A549 (cell line): ENCODE measurements at regions not wholly inside any gene's neighbourhood (a gene's known extent, or its start where the extent isn't known, plus 50 kb on each side); places are given as distances from the start of the nearest gene placed in this dataset.

Experiments
- ATAC-seq, 2 experiments: fragments of 200-7000 bp in 1 of 2; fragments of >200 bp in 1 of 2; cut with Nextera tagmentation in 1 of 2; cut with Tn5 transposase in 1 of 2; 3 replicates each; pipeline versions ENCODE4 v1.8.0 to v1.9.1; 2018 to 2020; ENCODE audit warnings: mild to moderate bottlenecking in 1 of 2, moderate library complexity in 1 of 2
- CTCF ChIA-PET: fragments of 300-600 bp; sonication (Branson Sonifier 250); formaldehyde crosslinking; extraction: SDS; loops from one replicate; lab custom pipeline; 2021; ENCODE audit warnings: antibody characterized with exemption, inconsistent platforms; lab: Yijun Ruan, JAX
- POLR2A ChIA-PET: fragments of 350-600 bp; formaldehyde crosslinking; extraction: SDS; loops from one replicate; lab custom pipeline; 2021; ENCODE audit warnings: antibody characterized with exemption, inconsistent platforms; lab: Yijun Ruan, JAX
- DNase-seq, 2 experiments: peaks; one replicate each; pipeline versions ENCODE4 v3.0.0 to v3.0.0-alpha.2; 2011 to 2016; ENCODE audit warnings: low read depth in 1 of 2, low spot score in 1 of 2
- FAIRE-seq: peaks from 2 replicates; lab custom pipeline; 2011; peaks lifted over from hg19 to GRCh38; lab: Jason Lieb, UNC
- H3K27ac ChIP-seq, 2 experiments: fragments of >200 bp; sonication (Bioruptor Twin); formaldehyde crosslinking; 3 replicates each; pipeline ENCODE4 v1.5.1; 2016 to 2017
- H3K4me1 ChIP-seq: fragments of >200 bp; sonication (Bioruptor Twin); formaldehyde crosslinking; 3 replicates; pipeline ENCODE4 v1.6.1; 2016
- H3K4me2 ChIP-seq: fragments of >200 bp; sonication (Bioruptor Twin); formaldehyde crosslinking; 3 replicates; pipeline ENCODE4 v1.6.1; 2016
- H3K4me3 ChIP-seq: fragments of >200 bp; sonication (Bioruptor Twin); formaldehyde crosslinking; 3 replicates; pipeline ENCODE4 v1.5.1; 2016
- H3K9me3 ChIP-seq: fragments of >200 bp; sonication (Bioruptor Twin); formaldehyde crosslinking; 3 replicates; pipeline ENCODE4 v1.6.1; 2016
- BHLHE40 ChIP-seq: IDR thresholded peaks from 2 replicates; pipeline ENCODE4 v1.6.1; 2012; ENCODE audit warnings: low read depth, low read length, inconsistent platforms
- CBX2 ChIP-seq: fragments of 200-600 bp; sonication (generic); IDR thresholded peaks from 2 replicates; pipeline ENCODE4 v1.6.1; 2016; ENCODE audit warnings: low read depth, mild to moderate bottlenecking, borderline replicate concordance
- CBX8 ChIP-seq: fragments of 200-600 bp; sonication (generic); IDR thresholded peaks from 2 replicates; pipeline ENCODE4 v1.6.1; 2016
- CHD2 ChIP-seq: fragments of 150-350 bp; IDR thresholded peaks from 2 replicates; pipeline ENCODE4 v1.6.1; 2014; ENCODE audit warnings: low read length; ENCODE audit not compliant: partially characterized antibody
- EHMT2 ChIP-seq: fragments of 200-600 bp; sonication (generic); IDR thresholded peaks from 2 replicates; pipeline ENCODE4 v1.6.1; 2016; ENCODE audit warnings: antibody characterized with exemption, low read depth, mild to moderate bottlenecking, moderate library complexity
- EP300 ChIP-seq, 2 experiments: fragments of >200 bp; sonication (Bioruptor Twin); formaldehyde crosslinking; IDR thresholded peaks; 2 replicates in 1 of 2; 3 replicates in 1 of 2; pipeline ENCODE4 v1.6.1; 2016 to 2017
- ESRRA ChIP-seq: fragments of 150-350 bp; IDR thresholded peaks from 2 replicates; pipeline ENCODE4 v1.6.1; 2014; ENCODE audit warnings: mild to moderate bottlenecking, low read length, borderline replicate concordance
- FOSL2 ChIP-seq, 2 experiments: fragments of 450-650 bp in 1 of 2; fragments of >200 bp in 1 of 2; sonication (Bioruptor Twin) in 1 of 2; formaldehyde crosslinking; IDR thresholded peaks; 2 replicates each; pipeline versions ENCODE4 v1.5.0 to v1.6.1; 2016 to 2020; ENCODE audit warnings: mild to moderate bottlenecking in 1 of 2, moderate library complexity in 1 of 2
- HDAC2 ChIP-seq: fragments of 200-600 bp; sonication (generic); IDR thresholded peaks from 2 replicates; pipeline ENCODE4 v1.6.1; 2016
- HEYL ChIP-seq: fragments of 250-450 bp; sonication (Bioruptor Pico); IDR thresholded peaks from 2 replicates; pipeline ENCODE4 v1.8.0; 2021; ENCODE audit warnings: mild to moderate bottlenecking, moderate library complexity
- HOXB13 ChIP-seq: fragments of 250-450 bp; sonication (Bioruptor Pico); IDR thresholded peaks from 2 replicates; pipeline ENCODE4 v1.5.0; 2020; ENCODE audit warnings: low read depth, mild to moderate bottlenecking, moderate library complexity
- JUN ChIP-seq, 2 experiments: fragments of >200 bp; sonication (Bioruptor Twin); formaldehyde crosslinking; IDR thresholded peaks; 2 replicates in 1 of 2; 3 replicates in 1 of 2; pipeline ENCODE4 v1.6.1; 2016 to 2017
- JUNB ChIP-seq: fragments of >200 bp; sonication (Bioruptor Twin); formaldehyde crosslinking; IDR thresholded peaks from 2 replicates; pipeline ENCODE4 v1.6.1; 2016
- KDM1A ChIP-seq: fragments of 200-600 bp; sonication (generic); IDR thresholded peaks from 2 replicates; pipeline ENCODE4 v1.6.1; 2016; ENCODE audit warnings: low read depth, mild to moderate bottlenecking
- KDM5A ChIP-seq: fragments of 200-600 bp; sonication (generic); IDR thresholded peaks from 2 replicates; pipeline ENCODE4 v1.6.1; 2016; ENCODE audit warnings: antibody characterized with exemption, mild to moderate bottlenecking
- MAFK ChIP-seq: fragments of 450-650 bp; IDR thresholded peaks from 2 replicates; pipeline ENCODE4 v1.6.1; 2014; ENCODE audit not compliant: partially characterized antibody
- MYC ChIP-seq: IDR thresholded peaks from 2 replicates; pipeline ENCODE4 v1.6.1; 2012; ENCODE audit warnings: mild to moderate bottlenecking, inconsistent platforms, low read length, improper control_type of control experiment, borderline replicate concordance
- NFE2L2 ChIP-seq: fragments of 150-350 bp; conservative IDR thresholded peaks from 2 replicates; pipeline ENCODE4 v1.6.1; 2014; ENCODE audit warnings: low read length
- NPAS2 ChIP-seq: fragments of 250-450 bp; sonication (Bioruptor Pico); IDR thresholded peaks from 2 replicates; pipeline ENCODE4 v1.8.0; 2022; ENCODE audit warnings: mild to moderate bottlenecking, moderate library complexity, borderline replicate concordance
- NR3C1 ChIP-seq: fragments of >200 bp; sonication (Bioruptor Twin); formaldehyde crosslinking; IDR thresholded peaks from 3 replicates; pipeline ENCODE4 v1.6.1; 2017
- PHF8 ChIP-seq: fragments of 200-600 bp; sonication (generic); IDR thresholded peaks from 2 replicates; pipeline ENCODE4 v1.6.1; 2016; ENCODE audit warnings: low read depth, mild to moderate bottlenecking, antibody characterized with exemption, moderate library complexity, borderline replicate concordance
- POLR2A ChIP-seq: IDR thresholded peaks from 2 replicates; pipeline ENCODE4 v1.6.1; 2012; ENCODE audit warnings: mild to moderate bottlenecking, low read length
- POLR2AphosphoS2 ChIP-seq: conservative IDR thresholded peaks from 2 replicates; pipeline ENCODE4 v1.6.1; 2012; ENCODE audit warnings: low read length, improper control_type of control experiment, inconsistent platforms
- RNF2 ChIP-seq: fragments of 200-600 bp; sonication (generic); IDR thresholded peaks from 2 replicates; pipeline ENCODE4 v1.6.1; 2016; ENCODE audit warnings: low read depth, mild to moderate bottlenecking, antibody characterized with exemption, moderate library complexity, borderline replicate concordance
- SREBF2 ChIP-seq: fragments of 450-650 bp; IDR thresholded peaks from 2 replicates; pipeline ENCODE4 v1.6.1; 2014; ENCODE audit warnings: mild to moderate bottlenecking, moderate library complexity
- TFCP2L1 ChIP-seq: fragments of 250-450 bp; sonication (Bioruptor Pico); IDR thresholded peaks from 2 replicates; pipeline ENCODE4 v1.5.0; 2021; ENCODE audit warnings: mild to moderate bottlenecking
- TP53 ChIP-seq: fragments of 250-450 bp; sonication (Bioruptor Pico); IDR thresholded peaks from 2 replicates; pipeline ENCODE4 v1.5.0; 2021; ENCODE audit warnings: mild to moderate bottlenecking, moderate library complexity
- ZNF302 ChIP-seq: fragments of 250-450 bp; sonication (Bioruptor Pico); IDR thresholded peaks from 2 replicates; pipeline ENCODE4 v1.9.0; 2021; ENCODE audit warnings: inconsistent platforms, mild to moderate bottlenecking, moderate library complexity
- ZSCAN20 ChIP-seq: fragments of 250-450 bp; sonication (Bioruptor Pico); IDR thresholded peaks from 2 replicates; pipeline ENCODE4 v1.8.0; 2022; ENCODE audit warnings: mild to moderate bottlenecking, moderate library complexity
- WGBS: methylation state at CpG from one replicate; pipeline ENCODE4 v1.1.6; 2017; ENCODE audit errors: missing lambda C conversion rate; 5-methylcytosine and 5-hydroxymethylcytosine counted together
- TF ChIP-seq, protein P1 (sequence below): IDR thresholded peaks from 2 replicates; pipeline ENCODE4 v1.6.1; 2012; ENCODE audit warnings: low read depth, borderline replicate concordance
- TF ChIP-seq, protein P2 (sequence below): fragments of 250-450 bp; sonication (Bioruptor Pico); IDR thresholded peaks from 2 replicates; pipeline ENCODE4 v1.5.0; 2020; ENCODE audit warnings: low read depth, mild to moderate bottlenecking, moderate library complexity
- TF ChIP-seq, protein P3 (sequence below): fragments of >200 bp; sonication (Bioruptor Twin); formaldehyde crosslinking; IDR thresholded peaks from 3 replicates; pipeline ENCODE4 v1.5.1; 2016
- TF ChIP-seq, protein P4 (sequence below): fragments of >200 bp; sonication (Bioruptor Twin); formaldehyde crosslinking; IDR thresholded peaks from 2 replicates; pipeline ENCODE4 v1.6.1; 2016

DNA sequence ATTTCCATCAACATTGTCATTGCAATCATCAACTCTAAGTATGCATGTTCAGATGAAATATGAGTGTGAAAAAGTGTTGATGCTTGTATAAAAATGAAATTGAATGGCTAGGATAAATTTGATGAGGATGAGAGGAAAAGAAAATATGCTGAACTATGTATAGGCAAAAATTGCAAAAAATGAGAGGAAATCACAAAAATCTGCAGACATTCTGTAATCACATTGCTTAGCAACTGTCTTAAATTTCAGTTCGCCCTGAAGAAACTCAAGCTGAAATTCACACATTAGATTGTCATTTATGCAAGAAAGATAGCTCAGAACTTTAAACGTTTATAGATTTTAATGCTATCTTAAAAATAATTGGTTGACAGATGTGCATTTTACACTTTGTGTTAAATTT is 1098.8 kb upstream of the IGFBP7 start:
- no peak overlapping the region for H3K4me2 ChIP-seq
- H3K4me3 ChIP-seq: no peak overlapping the region
- POLR2A ChIA-PET: no interaction called here
- TF ChIP-seq TFCP2L1 (no peak), SREBF2 (no peak), CBX8 (no peak), HDAC2 (no peak), CBX2 (no peak), MYC (no peak), TP53 (CRISPR knock-in tag) (no peak), EHMT2 (no peak), MAFK (no peak), JUNB (no peak), EP300 (IDR thresholded peaks at IDR 0.05) (no peak), KDM1A (no peak), NFE2L2 (no peak)
- TF ChIP-seq, all 56 proteins: peak for 0
- no peak for FAIRE-seq
- H3K4me1 ChIP-seq: no peaks in the 10 kb centered on the region
- DNase-seq: no peak
- H3K9me3 ChIP-seq: no peaks in the 10 kb centered on the region
- no peak for ATAC-seq
- 25% methylated on average over 2 of the region's 2 CpGs for WGBS
- H3K27ac ChIP-seq: no peak overlapping the region
- CTCF ChIA-PET: no interaction called here

DNA sequence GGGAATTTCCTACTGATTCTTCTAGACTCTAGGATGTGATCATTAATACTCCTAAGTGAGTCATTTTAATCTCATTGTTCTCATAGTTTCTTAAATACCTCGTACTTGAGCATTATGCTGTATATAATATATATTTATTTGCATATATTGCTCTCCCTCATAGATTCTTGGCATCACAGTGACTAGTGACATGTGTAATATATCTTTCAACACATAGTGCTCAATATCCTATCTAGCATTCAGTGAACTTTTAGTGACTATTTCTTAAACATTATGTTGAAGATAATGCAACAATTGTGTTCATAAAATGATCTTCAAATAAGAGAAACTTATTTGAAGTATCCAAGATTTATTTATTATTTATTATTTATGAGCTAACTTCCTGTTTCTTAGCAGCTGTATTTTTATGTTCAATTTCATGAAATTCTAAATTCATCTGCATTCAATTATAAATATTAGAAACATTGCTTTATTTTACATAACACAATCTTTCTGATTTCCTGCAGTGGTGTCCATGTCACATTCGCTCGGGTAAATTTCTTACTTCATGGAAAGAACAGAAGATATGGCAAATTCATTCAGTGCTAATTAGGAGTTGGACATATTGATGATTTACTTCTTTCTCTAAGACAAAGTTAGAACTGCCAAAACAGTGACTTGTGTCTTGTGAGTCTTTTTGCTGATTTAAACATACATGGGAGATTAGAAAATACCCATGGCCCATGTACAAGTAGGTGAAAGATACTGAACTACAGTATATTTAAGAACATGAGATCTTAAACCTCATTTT is 1095.5 kb upstream of the IGFBP7 start:
- CTCF ChIA-PET: no interaction called here
- 50% methylated on average over 3 of the region's 3 CpGs for WGBS
- POLR2A ChIA-PET: no interaction called here
- no peak overlapping the region for H3K4me2 ChIP-seq
- H3K4me1 ChIP-seq: no peaks in the 10 kb centered on the region
- ATAC-seq (no peak), FAIRE-seq (no peak), DNase-seq (no peak)
- H3K4me3 ChIP-seq: no peak overlapping the region
- TF ChIP-seq ZSCAN20 (CRISPR knock-in tag) (no peak), BHLHE40 (no peak), ZNF302 (CRISPR knock-in tag) (no peak), NR3C1 (no peak), NPAS2 (CRISPR knock-in tag) (no peak), PHF8 (no peak), POLR2A (no peak), FOSL2 (IDR thresholded peaks at IDR 0.05) (no peak), FOSL2 (CRISPR knock-in tag; IDR thresholded peaks at IDR 0.05) (no peak), NFE2L2 (no peak), RNF2 (no peak)
- TF ChIP-seq, protein P1, sequence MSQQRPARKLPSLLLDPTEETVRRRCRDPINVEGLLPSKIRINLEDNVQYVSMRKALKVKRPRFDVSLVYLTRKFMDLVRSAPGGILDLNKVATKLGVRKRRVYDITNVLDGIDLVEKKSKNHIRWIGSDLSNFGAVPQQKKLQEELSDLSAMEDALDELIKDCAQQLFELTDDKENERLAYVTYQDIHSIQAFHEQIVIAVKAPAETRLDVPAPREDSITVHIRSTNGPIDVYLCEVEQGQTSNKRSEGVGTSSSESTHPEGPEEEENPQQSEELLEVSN: no peak
- TF ChIP-seq, protein P2, sequence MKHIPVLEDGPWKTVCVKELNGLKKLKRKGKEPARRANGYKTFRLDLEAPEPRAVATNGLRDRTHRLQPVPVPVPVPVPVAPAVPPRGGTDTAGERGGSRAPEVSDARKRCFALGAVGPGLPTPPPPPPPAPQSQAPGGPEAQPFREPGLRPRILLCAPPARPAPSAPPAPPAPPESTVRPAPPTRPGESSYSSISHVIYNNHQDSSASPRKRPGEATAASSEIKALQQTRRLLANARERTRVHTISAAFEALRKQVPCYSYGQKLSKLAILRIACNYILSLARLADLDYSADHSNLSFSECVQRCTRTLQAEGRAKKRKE (CRISPR knock-in tag): no peak
- no peaks in the 10 kb centered on the region for H3K9me3 ChIP-seq
- H3K27ac ChIP-seq: no peak overlapping the region

DNA sequence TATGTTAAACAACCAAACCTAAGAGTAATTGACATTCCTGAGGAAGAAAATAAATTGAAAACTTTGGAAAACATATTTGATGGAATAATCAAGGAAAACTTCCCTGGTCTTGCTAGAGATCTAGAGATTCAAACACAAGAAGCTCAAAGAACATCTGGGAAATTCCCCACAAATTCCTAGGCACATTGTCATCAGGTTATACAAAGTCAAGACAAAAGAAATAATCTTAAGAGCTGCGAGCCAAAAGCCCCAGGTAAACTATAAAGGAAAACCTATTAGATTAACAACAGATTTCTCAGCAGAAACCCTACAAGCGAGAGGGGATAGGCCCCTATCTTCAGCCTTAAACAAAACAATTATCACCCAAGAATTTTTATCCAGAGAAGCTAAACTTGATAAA is 1082.0 kb upstream of the IGFBP7 start:
- WGBS: 12% methylated on average over 2 of the region's 2 CpGs
- CTCF ChIA-PET: no interaction called here

More for the DNA sequence above, 1082.0 kb upstream of the IGFBP7 start:
- Histone ChIP-seq H3K27ac (no peak overlapping the region), H3K4me3 (no peak overlapping the region), H3K4me1 (no peaks in the 10 kb centered on the region), H3K9me3 (no peaks in the 10 kb centered on the region), H3K4me2 (no peak overlapping the region)
- ATAC-seq: no peak
- TF ChIP-seq HEYL: no peak
- no peak for TF ChIP-seq ZNF302 (CRISPR knock-in tag)
- TF ChIP-seq, protein P3, sequence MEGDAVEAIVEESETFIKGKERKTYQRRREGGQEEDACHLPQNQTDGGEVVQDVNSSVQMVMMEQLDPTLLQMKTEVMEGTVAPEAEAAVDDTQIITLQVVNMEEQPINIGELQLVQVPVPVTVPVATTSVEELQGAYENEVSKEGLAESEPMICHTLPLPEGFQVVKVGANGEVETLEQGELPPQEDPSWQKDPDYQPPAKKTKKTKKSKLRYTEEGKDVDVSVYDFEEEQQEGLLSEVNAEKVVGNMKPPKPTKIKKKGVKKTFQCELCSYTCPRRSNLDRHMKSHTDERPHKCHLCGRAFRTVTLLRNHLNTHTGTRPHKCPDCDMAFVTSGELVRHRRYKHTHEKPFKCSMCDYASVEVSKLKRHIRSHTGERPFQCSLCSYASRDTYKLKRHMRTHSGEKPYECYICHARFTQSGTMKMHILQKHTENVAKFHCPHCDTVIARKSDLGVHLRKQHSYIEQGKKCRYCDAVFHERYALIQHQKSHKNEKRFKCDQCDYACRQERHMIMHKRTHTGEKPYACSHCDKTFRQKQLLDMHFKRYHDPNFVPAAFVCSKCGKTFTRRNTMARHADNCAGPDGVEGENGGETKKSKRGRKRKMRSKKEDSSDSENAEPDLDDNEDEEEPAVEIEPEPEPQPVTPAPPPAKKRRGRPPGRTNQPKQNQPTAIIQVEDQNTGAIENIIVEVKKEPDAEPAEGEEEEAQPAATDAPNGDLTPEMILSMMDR: no peak
- TF ChIP-seq HOXB13 (CRISPR knock-in tag): no peak
- no peak for TF ChIP-seq JUN (IDR thresholded peaks at IDR 0.05)
- TF ChIP-seq EP300 (IDR thresholded peaks at IDR 0.05): no peak
- no peak for TF ChIP-seq PHF8
- TF ChIP-seq, protein P4, sequence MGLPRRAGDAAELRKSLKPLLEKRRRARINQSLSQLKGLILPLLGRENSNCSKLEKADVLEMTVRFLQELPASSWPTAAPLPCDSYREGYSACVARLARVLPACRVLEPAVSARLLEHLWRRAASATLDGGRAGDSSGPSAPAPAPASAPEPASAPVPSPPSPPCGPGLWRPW: no peak
- TF ChIP-seq NFE2L2: no peak
- TF ChIP-seq NPAS2 (CRISPR knock-in tag): no peak
- TF ChIP-seq KDM5A: no peak
- TF ChIP-seq TFCP2L1: no peak
- no peak for TF ChIP-seq ESRRA
- no peak for TF ChIP-seq CHD2
- no peak for TF ChIP-seq POLR2AphosphoS2
- FAIRE-seq: no peak
- POLR2A ChIA-PET: no interaction called here
- DNase-seq: no peak
